Adrenal gland (tissue), 5 donors: ENCODE measurements at regions not wholly inside any gene's neighbourhood (a gene's known extent, or its start where the extent isn't known, plus 50 kb on each side); places are given as distances from the start of the nearest gene placed in this dataset.

Experiments
- CTCF ChIP-seq, 6 experiments: fragments of 450-650 bp in 4 of 6; fragments of 200-600 bp in 2 of 6; sonication (generic) in 1 of 6; IDR thresholded peaks; 1 replicate in 5 of 6; 2 replicates in 1 of 6; pipeline versions ENCODE4 v1.5.1 to v1.8.0; 2016 to 2021; ENCODE audit warnings: antibody characterized with exemption in 6 of 6, mild to moderate bottlenecking in 2 of 6, moderate library complexity in 1 of 6
- POLR2A ChIP-seq, 2 donors: fragments of 450-650 bp; IDR thresholded peaks; one replicate each; pipeline ENCODE4 v1.6.1; 2017; ENCODE audit warnings: antibody characterized with exemption in 2 of 2, mild to moderate bottlenecking in 2 of 2, moderate library complexity in 1 of 2
- donor health status: DM: no; HTN: no; CAD: no.

DNA sequence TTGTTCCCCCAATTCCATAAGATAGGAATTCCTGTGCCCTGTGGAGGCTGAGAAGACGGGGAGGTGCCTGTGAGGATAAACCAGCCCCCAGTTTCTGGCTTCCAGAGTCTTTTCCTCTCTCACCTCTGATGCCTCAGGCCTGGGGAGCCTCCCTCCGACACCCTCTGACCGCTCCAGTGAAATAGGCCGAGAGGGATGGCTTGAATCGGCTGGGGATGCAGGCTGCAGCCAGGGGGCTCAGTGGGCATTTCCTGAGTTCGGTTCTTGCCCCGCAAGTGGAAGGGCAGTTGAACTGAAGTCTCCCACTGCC lies 339.4 kb downstream of the SEC14L1 start:
- TF ChIP-seq CTCF (IDR thresholded peaks at IDR 0.05) (no peak), POLR2A (IDR thresholded peaks at IDR 0.05) (no peak)
